Left ventricle myocardium inferior (tissue), 1 donor: ENCODE measurements at regions not wholly inside any gene's neighbourhood (a gene's known extent, or its start where the extent isn't known, plus 50 kb on each side); places are given as distances from the start of the nearest gene placed in this dataset.

ENCODE experiments used
- DNase-seq: peaks from one replicate; pipeline ENCODE4 v3.0.0-alpha.2; 2020
- H3K27ac ChIP-seq: fragments of 200-600 bp; replicated peaks from 2 replicates; pipeline ENCODE4 v1.8.0; 2021
- H3K27me3 ChIP-seq: fragments of 200-600 bp; 2 replicates; pipeline ENCODE4 v1.8.0; 2021; ENCODE audit warnings: low read depth
- H3K36me3 ChIP-seq: fragments of 200-600 bp; 2 replicates; pipeline ENCODE4 v1.8.0; 2021
- H3K4me1 ChIP-seq: fragments of 200-600 bp; 2 replicates; pipeline ENCODE4 v1.8.0; 2021
- H3K4me3 ChIP-seq: fragments of 200-600 bp; 2 replicates; pipeline ENCODE4 v1.8.0; 2021; ENCODE audit warnings: mild to moderate bottlenecking, moderate library complexity
- H3K9me3 ChIP-seq: fragments of 200-600 bp; replicated peaks from 2 replicates; pipeline ENCODE4 v1.8.0; 2021
- CTCF ChIP-seq: fragments of 200-600 bp; IDR thresholded peaks from 2 replicates; pipeline ENCODE4 v1.8.0; 2021; ENCODE audit warnings: antibody characterized with exemption, mild to moderate bottlenecking, borderline replicate concordance
- intact Hi-C: fragments of 100-400 bp; cut with micrococcal nuclease; formaldehyde crosslinking; loops from one replicate; pipeline ENCODE4 v1.11.0; 2022
- donor health status: DM: no; HTN: yes; CAD: no; lungs with severe emphysema.

GRCh38 chr15:35771746-35772442 is 225.9 kb upstream of the DPH6 start:
- intact Hi-C loops = no loop called here
- no peak overlapping the region for H3K4me3 ChIP-seq
- no peak for DNase-seq

GRCh38 chr15:35774653-35775052 is 228.7 kb upstream of the DPH6 start:
- intact Hi-C loops = no loop called here
- no peak for TF ChIP-seq CTCF

More at GRCh38 chr15:35771746-35772442, 225.9 kb upstream of the DPH6 start:
- Histone ChIP-seq H3K9me3 (no peaks in the 10 kb centered on the region), H3K4me1 (no peaks in the 10 kb centered on the region), H3K36me3 (no peaks in the 10 kb centered on the region), H3K27me3 (no peaks in the 10 kb centered on the region), H3K27ac (no peak overlapping the region)
- TF ChIP-seq CTCF = no peak

GRCh38 chr15:35775471-35775870 is 229.5 kb upstream of the DPH6 start:
- no peak overlapping the region for H3K27ac ChIP-seq
- intact Hi-C loops = no loop called here
- H3K4me3 ChIP-seq = no peak overlapping the region
- no peak for DNase-seq
- TF ChIP-seq CTCF = no peak
- H3K36me3 ChIP-seq = no peaks in the 10 kb centered on the region
- H3K9me3 ChIP-seq = no peaks in the 10 kb centered on the region
- H3K4me1 ChIP-seq = no peaks in the 10 kb centered on the region
- no peaks in the 10 kb centered on the region for H3K27me3 ChIP-seq

More at GRCh38 chr15:35774653-35775052, 228.7 kb upstream of the DPH6 start:
- H3K4me3 ChIP-seq = no peak overlapping the region
- no peaks in the 10 kb centered on the region for H3K36me3 ChIP-seq
- DNase-seq = no peak
- H3K27ac ChIP-seq = no peak overlapping the region
- no peaks in the 10 kb centered on the region for H3K4me1 ChIP-seq
- H3K27me3 ChIP-seq = no peaks in the 10 kb centered on the region
- no peaks in the 10 kb centered on the region for H3K9me3 ChIP-seq

- no peak for TF ChIP-seq CTCF
- Histone ChIP-seq H3K27me3 (no peaks in the 10 kb centered on the region), H3K36me3 (no peaks in the 10 kb centered on the region), H3K27ac (no peak overlapping the region), H3K4me1 (no peaks in the 10 kb centered on the region), H3K4me3 (no peak overlapping the region), H3K9me3 (no peaks in the 10 kb centered on the region)
- DNase-seq = no peak
- intact Hi-C loops = no loop called here
Measured at GRCh38 chr15:35777061-35777460, 231.1 kb upstream of the DPH6 start.

- DNase-seq = no peak
- H3K36me3 ChIP-seq = no peaks in the 10 kb centered on the region
- no peak overlapping the region for H3K4me3 ChIP-seq
- H3K27ac ChIP-seq = no peak overlapping the region
- H3K9me3 ChIP-seq = no peaks in the 10 kb centered on the region
- no peaks in the 10 kb centered on the region for H3K27me3 ChIP-seq
- intact Hi-C loops = no loop called here
- no peaks in the 10 kb centered on the region for H3K4me1 ChIP-seq
- no peak for TF ChIP-seq CTCF
Measured at GRCh38 chr15:35783203-35783602, 237.2 kb upstream of the DPH6 start.
